Kidney tubule cell (primary cell): ENCODE measurements at regions not wholly inside any gene's neighbourhood (a gene's known extent, or its start where the extent isn't known, plus 50 kb on each side); places are given as distances from the start of the nearest gene placed in this dataset.
"Not testable (repeated sequence)": the region's sequence is repeated elsewhere in the genome, so short reads cannot be mapped to it uniquely, and the experiment has no call there.

ENCODE experiments used
- DNase-seq: peaks from one replicate; pipeline ENCODE4 v3.0.0-alpha.2; 2018; ENCODE audit warnings: low spot score

- DNase-seq, result no peak
Measured at GRCh38 chr4:53714236-53715140, 123.2 kb upstream of the LNX1 start.

DNA sequence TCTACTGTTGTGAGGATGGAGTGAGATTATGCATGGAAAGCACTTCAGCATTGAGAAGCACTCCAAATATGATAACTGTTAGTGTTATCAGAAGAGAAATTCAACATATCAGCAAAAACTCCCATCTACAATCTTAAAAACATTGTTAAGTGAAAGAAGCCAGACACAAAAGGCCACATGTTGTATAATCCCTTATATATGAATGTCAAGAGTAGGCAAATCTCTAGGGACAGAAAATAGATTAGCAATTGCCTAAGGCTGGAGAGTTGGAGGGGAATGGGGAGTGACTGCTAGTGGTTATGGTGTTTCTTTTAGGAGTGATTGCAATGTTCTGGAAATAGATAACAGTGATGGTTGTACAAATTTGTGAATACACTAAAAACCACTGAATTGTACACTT lies 122.5 kb upstream of the LNX1 start:
- no peak for DNase-seq

DNA sequence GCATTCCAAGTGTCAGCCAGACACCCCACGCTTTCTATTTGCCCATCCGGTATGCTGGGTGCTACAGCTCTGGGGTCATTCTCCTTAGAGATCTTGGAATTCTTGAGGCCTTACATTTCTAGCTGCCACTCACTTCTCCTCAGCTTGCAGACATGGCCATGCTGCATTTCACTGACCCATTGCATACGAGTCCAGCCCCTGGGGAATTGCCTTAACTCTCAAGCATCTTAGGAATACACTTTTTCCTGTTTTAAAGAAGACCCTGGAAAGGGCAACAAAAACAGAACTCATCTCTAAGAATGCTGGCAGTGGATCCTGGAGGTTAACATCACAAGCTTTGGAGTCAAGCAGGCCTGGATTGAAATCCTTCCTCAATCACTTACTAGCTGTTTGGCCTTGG lies 122.0 kb upstream of the LNX1 start:
- DNase-seq, result no peak

- DNase-seq, result no peak
Measured at GRCh38 chr4:53712408-53713020, 121.2 kb upstream of the LNX1 start.

DNA sequence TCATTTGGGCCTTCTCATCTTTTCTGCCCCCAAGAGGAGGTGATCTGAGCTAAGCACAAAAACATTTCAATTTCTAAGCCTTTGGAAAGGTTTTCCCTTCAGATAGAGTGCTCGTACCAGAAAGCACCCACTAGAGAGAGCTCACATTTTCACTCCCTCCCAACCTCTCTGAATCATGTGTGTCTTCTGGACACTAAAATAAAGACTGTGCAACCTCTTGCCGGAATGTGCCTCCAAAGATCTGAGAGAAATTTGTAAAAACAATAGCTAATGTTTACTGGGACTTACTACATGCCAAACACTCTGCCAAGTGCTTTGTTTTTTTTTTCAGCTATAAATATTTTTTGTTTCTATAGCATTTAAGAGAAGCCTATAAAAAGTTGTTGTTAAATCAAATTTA lies 120.6 kb upstream of the LNX1 start:
- DNase-seq, result no peak

DNA sequence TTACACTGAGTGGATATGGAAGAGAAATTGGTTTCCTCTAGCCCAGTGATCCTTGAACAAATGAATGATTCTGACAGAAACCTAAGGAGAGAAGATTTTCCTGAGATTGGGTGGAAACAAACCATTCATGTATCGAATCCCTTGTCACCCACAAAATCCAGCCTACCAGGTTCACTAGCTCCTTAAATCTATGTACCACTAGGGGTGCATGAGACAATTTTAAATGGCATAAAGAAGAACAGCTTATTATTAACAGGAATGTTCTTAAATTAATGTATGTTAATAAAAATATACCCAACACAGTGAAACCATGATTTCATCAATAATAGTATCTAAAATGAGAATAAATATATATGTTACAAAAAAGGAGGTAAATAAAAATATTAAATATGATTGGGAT lies 118.4 kb upstream of the LNX1 start:
- DNase-seq, result no peak

DNA sequence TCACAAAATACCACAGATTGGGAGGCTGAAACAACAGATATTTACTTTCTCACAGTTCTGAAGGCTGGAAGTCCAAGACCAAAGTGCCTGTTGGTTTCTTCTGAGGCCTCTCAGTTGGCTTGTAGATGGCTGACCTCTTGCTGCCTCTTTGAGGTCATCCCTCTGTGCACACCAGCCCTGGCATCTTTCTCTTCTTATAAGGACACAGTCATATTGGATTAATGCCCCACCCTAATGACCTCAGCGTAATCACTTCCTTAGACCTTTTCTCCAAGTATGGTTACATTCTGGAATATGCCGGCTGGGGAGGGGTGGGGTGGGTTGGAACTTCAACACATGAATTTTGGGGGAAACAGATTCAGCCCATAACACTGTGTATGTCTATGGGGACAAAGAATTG lies 116.2 kb upstream of the LNX1 start:
- no peak for DNase-seq

- peak; percentile 33 for DNase-seq
Measured at GRCh38 chr4:53706422-53707032, 115.2 kb upstream of the LNX1 start.

GRCh38 chr4:53705972-53706371 lies 114.7 kb upstream of the LNX1 start:
- no peak for DNase-seq

GRCh38 chr4:53705151-53705764 lies 114.0 kb upstream of the LNX1 start:
- peak; percentile 65 for DNase-seq

DNA sequence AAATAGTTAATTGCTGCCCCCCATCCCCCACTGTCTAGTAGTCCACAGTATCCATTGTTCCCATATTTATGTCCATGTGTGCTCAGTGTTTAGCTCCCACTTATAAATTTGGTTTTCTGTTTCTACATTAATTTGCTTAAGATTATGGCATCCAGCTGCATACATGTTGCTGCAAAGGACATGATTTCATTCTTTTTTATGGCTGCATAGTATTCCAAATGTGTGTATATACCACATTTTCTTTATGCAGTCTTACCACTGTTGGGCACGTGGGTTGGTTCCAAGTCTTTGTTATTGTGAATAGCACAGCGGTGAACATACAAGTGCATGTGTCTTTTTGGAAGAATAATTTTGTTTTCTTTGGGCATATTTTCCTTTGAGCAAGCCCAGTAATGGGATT lies 113.0 kb upstream of the LNX1 start:
- DNase-seq, result no peak

GRCh38 chr4:53703267-53703655 lies 112.0 kb upstream of the LNX1 start:
- DNase-seq, result no peak

DNA sequence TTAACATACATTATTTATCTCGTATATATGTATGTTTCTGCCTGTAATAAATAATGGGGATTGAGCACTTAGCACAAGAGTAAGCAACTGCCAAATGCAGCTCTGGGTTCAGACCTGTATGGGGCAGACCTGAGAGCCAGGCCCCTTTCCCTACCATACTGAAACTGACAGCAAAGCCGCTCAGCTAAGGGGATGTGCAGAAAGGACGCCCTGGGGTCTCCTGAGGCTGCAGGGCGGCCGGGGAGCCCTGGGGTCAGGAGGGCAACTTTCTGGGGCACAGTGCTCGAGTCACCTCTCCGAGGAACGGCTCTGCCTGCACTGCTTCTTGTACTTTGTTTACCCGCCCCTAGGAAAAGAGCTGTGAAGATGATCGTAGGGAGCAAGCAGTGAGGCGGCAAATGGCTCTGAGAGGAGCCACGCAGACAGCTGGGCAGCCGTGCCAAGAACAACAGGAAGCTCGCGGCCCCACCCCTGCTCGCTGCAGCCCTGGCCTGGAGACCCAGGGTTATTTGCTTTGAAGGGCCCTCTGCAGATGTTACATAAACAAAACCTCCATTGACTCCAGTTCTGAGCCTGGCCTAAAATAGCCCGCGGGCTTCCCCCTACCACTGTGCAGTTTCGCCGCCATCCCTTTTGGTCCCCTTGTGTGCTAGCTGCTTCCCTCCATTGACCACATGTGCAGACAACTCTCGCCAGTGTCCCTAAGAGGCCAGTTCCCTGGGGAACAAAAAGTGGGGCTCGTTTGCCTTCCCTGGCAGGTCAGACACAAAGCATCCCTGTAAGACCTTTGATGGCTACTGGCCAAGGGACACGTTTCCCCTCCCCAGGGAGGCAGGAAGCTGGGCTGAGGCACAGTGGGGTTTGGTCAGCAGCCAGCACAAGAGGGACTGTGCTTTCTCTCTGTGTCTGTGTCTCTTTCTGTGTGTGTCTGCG lies 111.3 kb upstream of the LNX1 start:
- DNase-seq, result peak; percentile 74

DNA sequence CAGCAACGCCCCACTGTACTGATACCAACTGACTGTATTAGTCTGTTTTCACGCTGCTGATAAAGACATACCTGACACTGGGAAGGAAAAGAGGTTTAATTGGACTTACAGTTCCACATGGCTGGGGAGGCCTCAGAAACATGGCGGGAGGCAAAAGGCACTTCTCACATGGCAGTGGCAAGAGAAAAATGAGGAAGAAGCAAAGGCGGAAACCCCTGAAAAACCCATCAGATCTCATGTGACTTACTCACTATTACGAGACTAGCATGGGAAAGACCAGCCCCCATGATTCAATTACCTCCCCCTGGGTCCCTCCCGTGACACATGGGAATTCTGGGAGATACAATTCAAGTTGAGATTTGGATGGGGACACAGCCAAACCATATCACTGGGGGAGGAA lies 110.0 kb upstream of the LNX1 start:
- not testable (repeated sequence) for DNase-seq

DNA sequence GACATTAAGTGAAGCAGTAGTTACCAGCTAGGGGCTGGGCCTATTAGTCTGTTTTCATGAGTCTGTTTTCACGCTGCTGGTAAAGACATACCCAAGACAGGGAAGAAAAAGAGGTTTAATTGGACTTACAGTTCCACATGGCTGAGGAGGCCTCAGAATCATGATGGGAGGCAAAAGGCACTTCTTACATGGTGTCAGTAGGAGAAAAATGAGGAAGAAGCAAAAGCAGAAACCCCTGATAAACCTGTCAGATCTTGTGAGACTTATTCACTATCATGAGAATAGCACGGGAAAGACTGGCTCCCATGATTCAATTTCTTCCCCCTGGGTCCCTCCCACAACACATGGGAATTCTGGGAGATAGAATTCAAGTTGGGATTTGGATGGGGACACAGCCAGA lies 108.0 kb upstream of the LNX1 start:
- not testable (repeated sequence) for DNase-seq

DNA sequence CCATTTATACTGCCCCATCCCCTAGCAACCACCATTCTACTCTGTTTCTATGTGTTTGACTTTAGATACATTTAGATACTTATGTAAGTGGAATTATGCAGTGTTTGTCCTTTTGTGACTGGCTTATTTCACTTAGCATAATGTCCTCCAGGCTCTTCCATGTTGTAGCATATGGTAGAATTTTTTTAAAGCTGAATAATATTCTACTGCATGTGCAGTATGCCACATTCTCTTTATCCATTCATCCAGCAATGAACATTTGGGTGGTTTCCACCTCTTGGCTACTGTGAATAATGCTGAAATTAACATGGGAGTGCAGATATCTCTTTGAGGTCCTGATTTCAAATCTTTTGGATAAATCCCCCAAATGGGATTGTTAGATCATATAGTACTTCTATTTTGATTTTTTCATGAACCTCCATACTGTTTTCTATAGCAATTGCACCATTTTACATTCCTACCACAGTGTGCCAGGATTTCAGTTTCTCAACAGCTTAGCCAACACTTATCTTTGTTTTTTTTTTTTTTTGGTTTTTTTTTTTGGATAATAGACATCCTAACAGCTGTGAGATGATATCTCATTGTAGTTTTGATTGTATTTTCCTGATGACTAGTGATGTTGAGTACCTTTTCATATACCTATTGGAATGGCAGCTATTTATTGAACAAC lies 105.9 kb upstream of the LNX1 start:
- DNase-seq, result no peak

GRCh38 chr4:53695540-53696463 lies 104.5 kb upstream of the LNX1 start:
- DNase-seq, result peak; percentile 21

GRCh38 chr4:53694666-53695065 lies 103.4 kb upstream of the LNX1 start:
- no peak for DNase-seq

DNA sequence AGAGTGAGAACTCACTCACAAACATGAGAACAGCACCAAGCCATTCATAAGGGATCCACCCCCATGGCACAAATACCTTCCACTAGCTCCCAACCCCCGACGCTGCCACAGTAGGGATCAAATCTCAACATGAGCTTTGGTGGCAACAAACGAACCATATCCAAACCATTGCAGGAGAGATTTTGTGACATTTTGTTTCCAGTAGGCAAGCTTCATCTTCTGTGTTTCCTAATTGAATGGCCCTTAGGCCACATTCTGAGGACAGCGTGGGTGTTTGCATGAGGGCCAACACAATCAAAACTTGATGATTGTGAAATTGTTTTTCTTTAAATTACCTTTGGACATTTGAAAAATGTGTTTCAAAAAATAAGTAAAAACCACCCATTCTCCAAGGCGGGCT lies 102.6 kb upstream of the LNX1 start:
- no peak for DNase-seq

DNA sequence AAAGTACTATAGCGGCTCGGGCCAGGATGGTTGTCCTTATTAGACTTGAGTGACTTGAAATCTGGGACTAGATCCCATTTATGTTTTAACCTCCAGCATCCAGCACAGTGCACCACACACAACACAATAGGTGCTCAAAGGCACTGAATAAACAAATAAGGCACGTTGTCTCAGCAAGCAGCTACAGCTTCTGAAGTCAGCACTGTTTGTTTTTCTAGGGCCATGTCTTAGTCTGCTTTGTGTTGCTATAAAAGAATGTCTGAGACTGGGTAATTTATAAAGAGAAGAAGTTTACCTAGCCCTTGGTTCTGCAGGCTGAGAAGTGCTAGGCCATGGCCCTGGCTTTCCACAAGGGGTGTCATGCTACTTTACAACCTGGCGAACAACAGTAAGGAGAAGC lies 102.1 kb upstream of the LNX1 start:
- no peak for DNase-seq
